ENCODE measurements at regions not wholly inside any gene's neighbourhood (a gene's known extent, or its start where the extent isn't known, plus 50 kb on each side); places are given as distances from the start of the nearest gene placed in this dataset.

DNA sequence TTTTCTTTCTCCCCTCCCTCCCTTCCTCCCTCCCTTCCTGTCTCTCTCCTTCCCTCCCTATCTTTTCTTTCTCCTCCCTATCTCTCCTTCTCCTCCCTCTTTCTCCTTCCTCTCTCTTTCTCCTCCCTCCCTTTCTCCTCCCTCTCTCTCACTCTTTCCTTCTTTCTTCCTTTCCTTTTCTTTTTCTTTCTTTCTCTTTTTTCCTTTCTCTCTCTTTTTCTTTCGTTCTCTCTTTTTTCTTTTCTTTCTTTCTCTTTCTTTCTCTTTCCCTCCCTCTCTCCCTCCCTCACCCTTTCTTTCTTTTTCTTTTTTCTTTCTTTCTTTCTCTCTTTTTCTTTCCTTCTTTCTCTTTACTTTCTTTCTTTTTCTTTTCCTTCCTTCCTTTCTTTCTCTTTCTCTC is 169.7 kb upstream of the LINC00305 start:
- TF ChIP-seq, protein P1, sequence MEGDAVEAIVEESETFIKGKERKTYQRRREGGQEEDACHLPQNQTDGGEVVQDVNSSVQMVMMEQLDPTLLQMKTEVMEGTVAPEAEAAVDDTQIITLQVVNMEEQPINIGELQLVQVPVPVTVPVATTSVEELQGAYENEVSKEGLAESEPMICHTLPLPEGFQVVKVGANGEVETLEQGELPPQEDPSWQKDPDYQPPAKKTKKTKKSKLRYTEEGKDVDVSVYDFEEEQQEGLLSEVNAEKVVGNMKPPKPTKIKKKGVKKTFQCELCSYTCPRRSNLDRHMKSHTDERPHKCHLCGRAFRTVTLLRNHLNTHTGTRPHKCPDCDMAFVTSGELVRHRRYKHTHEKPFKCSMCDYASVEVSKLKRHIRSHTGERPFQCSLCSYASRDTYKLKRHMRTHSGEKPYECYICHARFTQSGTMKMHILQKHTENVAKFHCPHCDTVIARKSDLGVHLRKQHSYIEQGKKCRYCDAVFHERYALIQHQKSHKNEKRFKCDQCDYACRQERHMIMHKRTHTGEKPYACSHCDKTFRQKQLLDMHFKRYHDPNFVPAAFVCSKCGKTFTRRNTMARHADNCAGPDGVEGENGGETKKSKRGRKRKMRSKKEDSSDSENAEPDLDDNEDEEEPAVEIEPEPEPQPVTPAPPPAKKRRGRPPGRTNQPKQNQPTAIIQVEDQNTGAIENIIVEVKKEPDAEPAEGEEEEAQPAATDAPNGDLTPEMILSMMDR (IDR thresholded peaks at IDR 0.05; ENCODE audit: poor library complexity, severe bottlenecking): no peak
- Histone ChIP-seq H3K4me3 (ENCODE audit: severe bottlenecking) (no peak overlapping the region), H3K27me3 (ENCODE audit: insufficient read depth, poor library complexity, severe bottlenecking) (no peaks in the 10 kb centered on the region), H3K36me3 (ENCODE audit: low read depth) (no peaks in the 10 kb centered on the region), H3K9me3 (ENCODE audit: severe bottlenecking) (no peaks in the 10 kb centered on the region), H3K27ac (ENCODE audit: poor library complexity, severe bottlenecking) (no peak overlapping the region), H3K4me1 (ENCODE audit: insufficient read depth, poor library complexity, severe bottlenecking) (no peaks in the 10 kb centered on the region)
- ATAC-seq (ENCODE audit: low read depth): no peak
- no peak for DNase-seq (ENCODE audit: low spot score)

DNA sequence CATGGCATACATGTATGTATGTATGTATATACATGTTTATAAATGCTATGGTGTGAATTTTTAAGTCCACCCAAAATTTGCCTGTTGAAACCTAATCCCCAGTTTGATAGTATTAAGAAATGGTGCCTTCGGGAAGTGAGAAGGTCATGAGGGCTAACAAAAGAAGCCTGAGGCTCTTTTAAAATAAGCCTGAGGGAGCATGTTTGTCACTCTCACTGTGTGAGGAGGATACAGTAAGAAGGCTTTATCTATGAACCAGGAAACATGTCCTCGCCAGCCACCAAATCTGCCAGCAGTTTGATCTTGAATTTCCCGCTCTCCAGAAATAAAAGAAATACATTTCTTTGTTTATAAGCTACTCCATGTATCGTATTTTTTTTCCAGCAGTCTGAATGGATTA is 163.0 kb upstream of the LINC00305 start:
- TF ChIP-seq, protein P1 (IDR thresholded peaks at IDR 0.05; ENCODE audit: poor library complexity, severe bottlenecking): no peak
- Histone ChIP-seq H3K27me3 (ENCODE audit: insufficient read depth, poor library complexity, severe bottlenecking) (no peaks in the 10 kb centered on the region), H3K4me3 (ENCODE audit: severe bottlenecking) (no peak overlapping the region), H3K36me3 (ENCODE audit: low read depth) (no peaks in the 10 kb centered on the region), H3K27ac (ENCODE audit: poor library complexity, severe bottlenecking) (no peak overlapping the region), H3K9me3 (ENCODE audit: severe bottlenecking) (no peaks in the 10 kb centered on the region), H3K4me1 (ENCODE audit: insufficient read depth, poor library complexity, severe bottlenecking) (no peaks in the 10 kb centered on the region)
- no peak for DNase-seq (ENCODE audit: low spot score)
- no peak for ATAC-seq (ENCODE audit: low read depth)

DNA sequence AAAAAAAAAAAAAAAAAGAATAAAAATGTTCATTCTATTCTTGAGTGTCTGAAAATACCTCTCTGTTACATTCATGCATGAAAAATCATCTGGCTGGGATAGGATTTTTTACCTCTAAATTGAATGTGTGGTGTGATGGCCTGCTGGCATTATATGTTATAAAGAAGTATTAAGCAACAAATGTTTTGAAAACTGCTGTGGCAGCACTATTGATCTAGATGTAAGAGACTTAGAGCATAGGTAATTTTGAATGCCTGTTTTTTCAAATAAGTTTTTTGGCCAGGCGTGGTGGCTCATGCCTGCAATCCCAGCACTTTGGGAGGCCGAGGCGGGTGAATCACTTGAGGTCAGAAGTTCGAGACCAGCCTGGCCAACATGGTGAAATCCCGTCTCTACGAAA is 147.0 kb upstream of the LINC00305 start:
- no peak overlapping the region for H3K4me3 ChIP-seq (ENCODE audit: severe bottlenecking)
- TF ChIP-seq, protein P1 (IDR thresholded peaks at IDR 0.05; ENCODE audit: poor library complexity, severe bottlenecking): no peak
- H3K27me3 ChIP-seq (ENCODE audit: insufficient read depth, poor library complexity, severe bottlenecking): no peaks in the 10 kb centered on the region
- no peak overlapping the region for H3K27ac ChIP-seq (ENCODE audit: poor library complexity, severe bottlenecking)
- H3K9me3 ChIP-seq (ENCODE audit: severe bottlenecking): no peaks in the 10 kb centered on the region
- DNase-seq (ENCODE audit: low spot score) (no peak), ATAC-seq (ENCODE audit: low read depth) (no peak)
- no peaks in the 10 kb centered on the region for H3K36me3 ChIP-seq (ENCODE audit: low read depth)
- no peaks in the 10 kb centered on the region for H3K4me1 ChIP-seq (ENCODE audit: insufficient read depth, poor library complexity, severe bottlenecking)

DNA sequence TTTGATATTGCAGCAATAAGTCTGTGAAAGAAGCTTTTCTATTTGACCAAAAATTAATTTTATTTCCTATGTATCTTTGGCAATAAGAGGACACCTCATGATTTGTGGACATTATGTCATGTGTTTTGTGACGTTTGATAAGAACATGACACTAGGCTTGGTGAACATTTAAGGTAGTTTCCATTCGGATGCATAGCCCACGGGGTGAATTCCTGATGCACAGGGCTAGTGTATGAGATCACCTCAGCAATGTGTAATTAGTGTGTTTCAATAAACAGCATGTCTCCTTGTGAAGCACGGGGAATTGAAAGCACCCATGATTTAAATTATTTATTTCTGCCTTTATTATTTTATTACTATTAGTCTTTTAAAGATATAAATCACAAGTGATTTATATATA is 146.1 kb upstream of the LINC00305 start:
- TF ChIP-seq, protein P1 (IDR thresholded peaks at IDR 0.05; ENCODE audit: poor library complexity, severe bottlenecking): no peak
- no peaks in the 10 kb centered on the region for H3K9me3 ChIP-seq (ENCODE audit: severe bottlenecking)
- H3K27ac ChIP-seq (ENCODE audit: poor library complexity, severe bottlenecking): no peak overlapping the region
- no peaks in the 10 kb centered on the region for H3K36me3 ChIP-seq (ENCODE audit: low read depth)
- H3K27me3 ChIP-seq (ENCODE audit: insufficient read depth, poor library complexity, severe bottlenecking): no peaks in the 10 kb centered on the region
- H3K4me1 ChIP-seq (ENCODE audit: insufficient read depth, poor library complexity, severe bottlenecking): no peaks in the 10 kb centered on the region
- H3K4me3 ChIP-seq (ENCODE audit: severe bottlenecking): no peak overlapping the region
- no peak for ATAC-seq (ENCODE audit: low read depth)
- no peak for DNase-seq (ENCODE audit: low spot score)

DNA sequence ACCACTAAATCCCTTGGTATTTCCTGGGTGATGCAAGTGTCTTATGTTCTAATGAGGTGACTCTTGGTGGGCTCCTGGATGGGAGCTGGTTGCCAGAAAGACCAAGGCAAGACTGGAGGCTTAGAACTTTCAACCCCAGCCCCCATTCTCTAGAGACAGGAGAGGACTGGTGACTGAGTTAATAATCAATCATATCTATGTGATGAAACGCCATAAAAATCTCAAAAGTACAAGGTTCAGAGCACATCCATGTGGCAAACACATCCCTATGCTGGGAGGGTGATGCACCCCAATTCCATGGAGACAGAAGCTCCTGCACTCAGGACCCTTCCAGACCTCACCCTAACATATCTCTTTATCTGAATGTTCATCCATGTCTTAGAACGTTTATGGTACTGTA is 139.5 kb upstream of the LINC00305 start:
- Histone ChIP-seq H3K9me3 (ENCODE audit: severe bottlenecking) (no peaks in the 10 kb centered on the region), H3K27me3 (ENCODE audit: insufficient read depth, poor library complexity, severe bottlenecking) (no peaks in the 10 kb centered on the region), H3K36me3 (ENCODE audit: low read depth) (no peaks in the 10 kb centered on the region), H3K27ac (ENCODE audit: poor library complexity, severe bottlenecking) (no peak overlapping the region), H3K4me1 (ENCODE audit: insufficient read depth, poor library complexity, severe bottlenecking) (no peaks in the 10 kb centered on the region), H3K4me3 (ENCODE audit: severe bottlenecking) (no peak overlapping the region)
- no peak for DNase-seq (ENCODE audit: low spot score)
- ATAC-seq (ENCODE audit: low read depth): no peak
- TF ChIP-seq, protein P1 (IDR thresholded peaks at IDR 0.05; ENCODE audit: poor library complexity, severe bottlenecking): no peak

Measured in RWPE2 (cell line).